ENCODE measurements at regions not wholly inside any gene's neighbourhood (a gene's known extent, or its start where the extent isn't known, plus 50 kb on each side); places are given as distances from the start of the nearest gene placed in this dataset.

DNA sequence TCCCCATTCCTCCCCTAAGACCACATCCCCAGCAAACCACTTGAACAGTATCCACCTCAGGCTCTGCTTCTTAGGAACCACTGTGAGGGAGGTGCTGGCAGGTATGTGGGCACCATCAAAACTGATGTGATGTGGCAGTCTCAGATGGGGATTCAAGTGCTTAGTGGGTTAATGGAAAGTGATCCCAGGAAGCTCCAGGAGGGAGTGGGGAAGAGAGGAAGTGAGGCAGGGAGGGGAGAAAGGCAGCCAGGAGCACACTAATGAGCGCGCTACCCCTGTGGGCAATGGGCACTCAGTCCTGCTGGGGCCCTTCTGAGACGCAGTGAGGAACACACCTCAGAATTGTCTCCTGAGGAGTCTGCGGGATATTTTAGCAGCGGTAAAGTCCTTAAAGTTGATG, 263.1 kb upstream of the MOCS1 start:
- Histone ChIP-seq H3K9me3 (peaks cover 0 to 7% (median 0%) of the 10 kb centered on the region in 4 donors), H3K27ac (no peak overlapping the region), H3K36me3 (no peaks in the 10 kb centered on the region), H3K4me1 (no peaks in the 10 kb centered on the region), H3K27me3 (no peaks in the 10 kb centered on the region), H3K4me3 (no peak overlapping the region)
- ATAC-seq: no peak
- DNase-seq: no peak
- 87% methylated on average over 3 of the region's 5 CpGs for WGBS (ENCODE audit: insufficient coverage, low coverage, low lambda C conversion rate, missing lambda C conversion rate)
- TF ChIP-seq POLR2A (IDR thresholded peaks at IDR 0.05): no peak
- TF ChIP-seq, protein P1, sequence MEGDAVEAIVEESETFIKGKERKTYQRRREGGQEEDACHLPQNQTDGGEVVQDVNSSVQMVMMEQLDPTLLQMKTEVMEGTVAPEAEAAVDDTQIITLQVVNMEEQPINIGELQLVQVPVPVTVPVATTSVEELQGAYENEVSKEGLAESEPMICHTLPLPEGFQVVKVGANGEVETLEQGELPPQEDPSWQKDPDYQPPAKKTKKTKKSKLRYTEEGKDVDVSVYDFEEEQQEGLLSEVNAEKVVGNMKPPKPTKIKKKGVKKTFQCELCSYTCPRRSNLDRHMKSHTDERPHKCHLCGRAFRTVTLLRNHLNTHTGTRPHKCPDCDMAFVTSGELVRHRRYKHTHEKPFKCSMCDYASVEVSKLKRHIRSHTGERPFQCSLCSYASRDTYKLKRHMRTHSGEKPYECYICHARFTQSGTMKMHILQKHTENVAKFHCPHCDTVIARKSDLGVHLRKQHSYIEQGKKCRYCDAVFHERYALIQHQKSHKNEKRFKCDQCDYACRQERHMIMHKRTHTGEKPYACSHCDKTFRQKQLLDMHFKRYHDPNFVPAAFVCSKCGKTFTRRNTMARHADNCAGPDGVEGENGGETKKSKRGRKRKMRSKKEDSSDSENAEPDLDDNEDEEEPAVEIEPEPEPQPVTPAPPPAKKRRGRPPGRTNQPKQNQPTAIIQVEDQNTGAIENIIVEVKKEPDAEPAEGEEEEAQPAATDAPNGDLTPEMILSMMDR (IDR thresholded peaks at IDR 0.05): no peak
- intact Hi-C loops (cut with DNase I): no loop called here

DNA sequence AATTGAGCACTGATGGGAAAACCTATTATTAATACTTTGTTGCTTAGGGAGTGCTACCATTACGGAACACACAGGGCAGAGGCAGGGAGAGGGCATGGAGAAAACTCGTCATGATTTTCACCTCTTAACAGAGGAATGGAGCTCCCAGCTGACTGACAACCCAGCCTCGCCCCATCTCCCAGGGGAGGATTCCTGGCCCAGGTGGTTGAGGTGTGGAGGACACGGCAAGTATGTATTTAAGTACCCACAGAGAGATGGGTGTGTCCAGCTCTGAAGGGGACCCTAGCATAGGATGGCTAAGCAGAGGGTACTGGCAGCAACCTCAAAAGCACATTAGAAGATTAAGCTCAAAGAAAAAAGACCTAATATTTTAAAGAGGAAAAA, 261.9 kb upstream of the MOCS1 start:
- no peaks in the 10 kb centered on the region for H3K4me1 ChIP-seq
- no peaks in the 10 kb centered on the region for H3K36me3 ChIP-seq
- no peak overlapping the region for H3K27ac ChIP-seq
- ATAC-seq (no peak), DNase-seq (no peak)
- intact Hi-C loops (cut with DNase I): no loop called here
- peaks cover 0 to 7% (median 0%) of the 10 kb centered on the region in 4 donors for H3K9me3 ChIP-seq
- TF ChIP-seq POLR2A (IDR thresholded peaks at IDR 0.05): no peak
- TF ChIP-seq, protein P1 (IDR thresholded peaks at IDR 0.05): no peak
- H3K4me3 ChIP-seq: no peak overlapping the region
- WGBS (ENCODE audit: insufficient coverage, low coverage, low lambda C conversion rate, missing lambda C conversion rate): no CpG with 5 or more reads among the region's 4 CpGs
- H3K27me3 ChIP-seq: no peaks in the 10 kb centered on the region

DNA sequence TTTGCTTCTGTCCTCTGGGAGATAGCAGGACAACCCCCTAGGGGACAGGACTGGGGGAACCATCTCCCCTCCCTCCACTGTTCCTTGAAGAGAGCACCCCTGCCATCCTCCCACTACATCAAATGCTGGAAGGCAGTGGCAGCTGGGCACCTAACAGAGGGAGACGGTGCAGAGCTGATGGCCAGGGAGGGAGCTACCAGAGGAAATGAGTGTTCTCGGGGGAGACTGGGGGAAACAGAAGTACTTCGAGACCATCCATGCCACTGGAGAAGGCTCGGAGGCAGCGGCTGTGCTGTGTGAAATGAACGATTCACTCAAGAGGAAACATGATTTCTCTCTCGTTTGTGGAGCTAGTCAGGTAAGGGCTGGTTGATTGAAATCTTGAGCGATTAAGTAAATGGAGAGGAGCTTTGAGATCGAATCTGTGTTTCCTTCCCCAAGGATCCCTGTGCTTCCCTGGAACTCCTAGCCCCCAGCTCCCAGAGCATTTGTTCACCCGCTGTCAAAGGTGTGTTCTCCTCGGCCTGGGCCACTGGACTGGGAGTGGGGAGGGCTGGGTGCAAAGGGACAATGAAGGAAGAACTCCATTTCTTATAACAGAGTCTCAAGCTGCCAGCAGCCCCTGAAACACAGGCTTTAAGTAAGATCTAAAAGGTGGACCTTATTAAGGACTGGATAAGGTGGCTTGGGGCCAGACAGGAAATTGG, 261.3 kb upstream of the MOCS1 start:
- 72% methylated on average over 9 of the region's 11 CpGs for WGBS (ENCODE audit: insufficient coverage, low coverage, low lambda C conversion rate, missing lambda C conversion rate)
- intact Hi-C loops (cut with DNase I): no loop called here
- no peaks in the 10 kb centered on the region for H3K36me3 ChIP-seq
- H3K9me3 ChIP-seq: peaks cover 0 to 3% (median 0%) of the 10 kb centered on the region in 4 donors
- H3K4me3 ChIP-seq: no peak overlapping the region
- H3K27ac ChIP-seq: no peak overlapping the region
- no peak for DNase-seq
- no peak for ATAC-seq
- H3K27me3 ChIP-seq: no peaks in the 10 kb centered on the region
- H3K4me1 ChIP-seq: no peaks in the 10 kb centered on the region
- TF ChIP-seq POLR2A (IDR thresholded peaks at IDR 0.05): no peak
- TF ChIP-seq, protein P1 (IDR thresholded peaks at IDR 0.05): no peak

DNA sequence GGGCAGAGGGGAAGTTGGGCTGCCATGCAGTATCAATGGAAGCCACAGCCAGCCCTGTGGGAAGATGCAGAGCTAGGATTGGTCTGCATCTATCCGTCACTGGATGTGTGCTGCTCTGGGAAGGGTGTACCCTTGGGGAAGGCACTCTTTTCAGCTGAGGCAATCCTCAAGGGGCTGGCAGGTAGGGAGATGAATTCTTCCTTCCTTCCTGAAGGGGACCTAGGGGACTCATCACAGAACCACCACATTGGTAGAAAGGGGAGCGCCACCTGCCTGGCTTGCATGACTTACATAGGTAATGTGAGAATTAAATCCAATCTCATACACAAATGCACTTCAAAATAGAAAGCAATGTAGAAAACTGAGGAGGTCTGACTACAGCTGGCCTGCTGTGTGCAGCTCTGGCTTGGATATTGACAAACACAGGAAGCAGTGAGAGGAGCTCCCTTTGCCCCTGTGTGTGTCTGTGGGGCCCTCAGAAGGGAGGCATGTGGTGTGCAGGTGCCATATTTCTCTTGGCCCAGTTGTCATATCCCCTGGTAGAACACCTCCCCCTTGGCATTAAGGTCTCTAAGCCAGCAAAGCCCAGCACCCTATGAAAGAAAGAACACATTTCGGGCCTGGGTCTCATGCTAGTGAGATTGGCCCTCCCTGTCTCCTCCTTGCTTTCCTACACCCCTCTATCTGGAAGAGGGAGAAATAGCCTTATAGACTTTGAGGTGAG, 260.3 kb upstream of the MOCS1 start:
- H3K27ac ChIP-seq: no peak overlapping the region
- 40% methylated on average over 2 of the region's 3 CpGs for WGBS (ENCODE audit: insufficient coverage, low coverage, low lambda C conversion rate, missing lambda C conversion rate)
- H3K27me3 ChIP-seq: no peaks in the 10 kb centered on the region
- no peaks in the 10 kb centered on the region for H3K4me1 ChIP-seq
- TF ChIP-seq POLR2A (IDR thresholded peaks at IDR 0.05): no peak
- TF ChIP-seq, protein P1 (IDR thresholded peaks at IDR 0.05): no peak
- no peaks in the 10 kb centered on the region for H3K36me3 ChIP-seq
- DNase-seq (no peak), ATAC-seq (no peak)
- H3K9me3 ChIP-seq: no peaks in the 10 kb centered on the region
- H3K4me3 ChIP-seq: no peak overlapping the region
- intact Hi-C loops (cut with DNase I): no loop called here

Measured in right lobe of liver (tissue), 6 donors.